Raji (cell line): ENCODE measurements at regions not wholly inside any gene's neighbourhood (a gene's known extent, or its start where the extent isn't known, plus 50 kb on each side); places are given as distances from the start of the nearest gene placed in this dataset.

Experiments used
- POLR2A ChIP-seq: IDR thresholded peaks from 2 replicates; pipeline ENCODE4 v1.6.1; 2011; ENCODE audit warnings: low read depth, low read length, control low read depth; ENCODE audit not compliant: insufficient read depth

GRCh38 chr15:38164507-38164906 is 88.1 kb upstream of the SPRED1 start:
- no peak for TF ChIP-seq POLR2A

DNA sequence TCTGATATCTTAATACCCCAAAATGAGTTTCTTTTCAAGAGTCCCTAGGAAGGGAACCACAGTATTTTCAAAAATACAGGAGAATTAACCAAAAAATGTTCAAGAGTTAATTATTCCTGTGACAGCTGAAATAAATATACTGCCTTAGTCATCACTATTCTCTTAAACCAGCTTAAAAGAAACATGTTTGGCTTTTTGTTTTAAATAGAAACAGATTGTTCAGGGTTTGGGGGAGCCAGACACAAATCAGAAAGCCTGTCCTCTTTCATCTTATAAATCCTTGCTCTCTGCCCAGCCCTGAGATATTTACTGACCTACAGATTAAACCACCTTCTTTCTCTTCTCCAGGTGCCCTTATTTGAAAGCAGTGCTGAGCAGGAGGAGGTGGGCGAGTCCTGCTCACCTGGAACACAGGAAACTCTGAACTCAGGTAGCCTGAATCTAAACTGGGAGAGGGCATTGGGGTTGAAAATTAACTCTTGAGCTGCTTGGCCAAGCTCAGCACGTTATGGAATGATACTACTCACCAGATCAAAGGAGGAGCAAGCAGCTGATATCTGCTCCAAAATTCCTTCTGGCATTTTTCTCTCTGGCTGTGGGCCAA is 84.1 kb upstream of the SPRED1 start:
- TF ChIP-seq POLR2A = no peak

GRCh38 chr15:38171973-38172372 is 80.7 kb upstream of the SPRED1 start:
- no peak for TF ChIP-seq POLR2A

- TF ChIP-seq POLR2A = no peak
Observed at GRCh38 chr15:38174691-38175090, 77.9 kb upstream of the SPRED1 start.

GRCh38 chr15:38176155-38176554 is 76.5 kb upstream of the SPRED1 start:
- no peak for TF ChIP-seq POLR2A

GRCh38 chr15:38176691-38177090 is 75.9 kb upstream of the SPRED1 start:
- TF ChIP-seq POLR2A = no peak

DNA sequence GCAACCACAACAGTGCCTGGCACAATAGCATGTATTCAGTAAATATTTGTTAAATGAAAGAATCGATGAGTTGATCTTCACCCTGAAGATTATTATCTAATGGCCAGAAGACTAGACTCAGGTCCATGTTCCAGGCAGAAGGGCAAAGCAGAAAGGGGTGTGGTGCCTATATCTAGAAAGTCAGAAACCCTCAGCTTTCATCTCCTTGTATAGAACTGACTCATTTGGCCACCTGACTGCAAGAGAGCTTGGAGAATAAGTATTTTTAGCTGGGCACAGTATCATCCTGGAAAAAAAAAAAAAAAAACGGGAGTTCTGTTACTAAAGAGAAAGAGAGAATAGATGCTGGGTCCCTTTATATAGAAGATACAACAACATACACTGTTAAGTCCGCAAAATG is 69.7 kb upstream of the SPRED1 start:
- no peak for TF ChIP-seq POLR2A

DNA sequence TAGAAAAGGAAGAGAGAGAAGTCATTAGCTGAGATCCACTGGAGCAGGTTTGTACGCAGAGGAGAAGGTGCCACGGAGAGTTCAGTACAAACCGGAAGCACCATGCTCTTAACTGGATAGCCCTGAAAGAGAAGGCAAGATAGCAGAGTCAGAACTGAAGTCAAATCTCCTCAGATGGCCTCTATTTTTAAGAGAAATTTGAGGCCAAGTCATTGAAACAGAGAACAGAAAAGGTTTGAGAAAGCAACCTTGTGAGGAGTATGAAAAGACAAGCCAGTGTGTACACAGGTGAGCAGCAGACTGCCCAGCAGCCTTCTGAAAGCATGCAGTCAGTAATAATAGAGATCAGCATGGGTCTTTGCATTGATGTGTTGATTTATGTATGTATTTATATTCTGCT is 66.1 kb upstream of the SPRED1 start:
- no peak for TF ChIP-seq POLR2A

GRCh38 chr15:38187630-38188313 is 64.9 kb upstream of the SPRED1 start:
- TF ChIP-seq POLR2A = no peak

- TF ChIP-seq POLR2A = no peak
Observed at GRCh38 chr15:38189671-38190295, 62.9 kb upstream of the SPRED1 start.

DNA sequence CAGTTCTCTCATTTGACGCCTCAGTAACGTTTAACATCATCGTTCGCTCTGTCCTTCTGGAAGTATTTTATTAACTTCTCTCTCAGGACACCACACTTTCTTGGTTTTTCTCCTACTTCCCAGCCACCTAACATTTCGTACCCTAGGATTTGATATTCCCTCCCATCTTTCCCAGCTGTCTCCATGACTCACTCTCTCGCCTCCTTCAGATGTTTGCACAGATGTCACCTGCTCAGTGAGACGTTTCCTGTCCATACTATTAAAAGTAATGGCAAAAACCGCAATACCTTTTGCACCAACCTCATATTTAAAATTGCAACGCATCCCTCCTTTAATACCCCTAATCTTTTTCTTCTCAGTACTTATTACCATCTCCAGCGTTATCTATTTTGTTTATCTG is 62.1 kb upstream of the SPRED1 start:
- TF ChIP-seq POLR2A = no peak

DNA sequence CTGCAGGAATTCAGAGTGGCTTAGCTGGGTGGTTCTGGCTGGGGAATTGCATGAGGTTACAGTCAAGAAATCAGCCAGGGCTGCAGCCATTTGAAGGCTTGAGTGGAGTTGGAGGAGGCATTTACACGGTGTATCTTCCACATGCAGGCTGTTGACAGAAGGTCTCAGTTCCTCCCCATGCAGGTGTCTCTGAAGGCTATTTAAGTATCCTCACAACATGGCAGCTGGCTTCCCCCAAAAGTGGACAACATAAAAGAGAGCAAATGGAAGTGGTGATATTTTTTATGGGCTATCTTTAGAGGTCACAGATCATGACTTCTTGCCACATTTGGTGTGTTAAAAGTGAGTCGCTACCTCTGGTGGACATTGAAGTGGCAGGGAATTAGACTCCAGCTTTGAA is 60.1 kb upstream of the SPRED1 start:
- TF ChIP-seq POLR2A = no peak

DNA sequence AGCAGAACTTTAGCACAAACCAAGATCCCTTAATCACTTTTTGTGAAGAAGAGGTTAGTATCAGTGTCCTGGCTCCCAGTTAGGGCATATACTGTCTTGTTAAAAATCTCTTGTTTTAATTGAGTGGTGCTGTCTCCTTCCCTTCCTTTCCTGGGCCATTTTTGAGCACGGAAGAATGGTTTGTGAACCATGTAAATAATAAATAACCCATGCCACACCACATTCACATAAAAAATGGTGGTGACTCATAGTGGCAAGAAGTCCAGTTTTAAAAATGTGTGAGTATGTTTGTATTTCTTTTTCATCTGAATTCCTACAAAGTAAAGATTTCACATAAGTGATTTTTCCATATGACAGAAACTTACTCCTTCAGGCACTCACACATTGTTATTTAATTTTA is 59.1 kb upstream of the SPRED1 start:
- no peak for TF ChIP-seq POLR2A

DNA sequence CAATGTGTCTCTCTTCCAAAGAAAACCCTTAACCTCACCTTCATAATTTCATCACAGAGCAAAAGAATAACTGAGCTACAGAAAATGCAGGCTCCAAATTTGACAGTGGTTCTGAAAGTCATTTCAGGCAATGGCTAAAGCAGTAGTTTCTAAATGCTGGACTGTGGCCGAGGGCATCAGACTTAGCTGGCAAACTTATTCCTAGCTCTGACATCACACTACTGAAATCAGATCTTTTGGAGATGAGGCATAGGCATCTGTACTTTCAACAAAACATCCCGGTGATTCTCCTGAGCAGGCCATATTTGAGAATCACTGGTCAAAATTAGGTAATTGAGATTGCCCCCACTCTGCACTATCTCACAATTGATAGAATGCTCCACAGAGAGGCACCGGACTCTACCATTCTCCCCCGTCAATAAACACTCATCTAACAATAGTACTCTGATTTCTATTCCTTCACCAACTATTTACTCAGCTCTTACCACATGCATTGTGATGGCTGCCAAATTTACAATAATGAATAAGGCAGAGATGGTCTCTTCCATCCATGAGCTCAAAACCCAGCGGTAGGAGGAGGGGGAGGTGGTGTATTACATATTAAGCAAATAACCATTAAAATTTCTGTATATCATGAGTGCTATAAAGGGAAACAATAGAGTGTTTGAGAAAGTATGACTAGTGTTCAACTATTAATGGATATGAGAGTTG is 57.3 kb upstream of the SPRED1 start:
- TF ChIP-seq POLR2A = no peak

DNA sequence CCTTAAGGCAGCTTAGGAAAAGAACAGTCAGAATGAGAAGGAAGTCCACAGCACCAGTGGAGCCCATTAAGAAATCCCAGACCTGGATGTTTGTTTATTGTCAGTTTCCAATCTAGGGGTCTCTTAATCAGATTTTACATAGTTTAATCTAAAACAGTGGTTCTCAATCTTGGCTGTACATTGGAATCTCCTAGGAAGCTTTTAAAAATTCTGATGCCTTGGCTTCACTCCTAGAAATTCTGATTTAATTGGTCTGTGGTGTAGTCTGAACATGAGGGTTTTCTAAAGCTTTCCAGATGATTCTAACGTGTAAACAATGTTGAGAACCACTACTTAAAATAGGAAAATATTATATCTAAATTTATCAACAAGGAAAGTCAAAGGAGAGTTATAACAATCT is 56.6 kb upstream of the SPRED1 start:
- no peak for TF ChIP-seq POLR2A

- TF ChIP-seq POLR2A = no peak
Observed at GRCh38 chr15:38197553-38197952, 55.1 kb upstream of the SPRED1 start.
